ENCODE measurements at regions not wholly inside any gene's neighbourhood (a gene's known extent, or its start where the extent isn't known, plus 50 kb on each side); places are given as distances from the start of the nearest gene placed in this dataset.

GRCh38 chr11:129251067-129251466, 58.9 kb upstream of the ARHGAP32 start:
- TF ChIP-seq CTCF (IDR thresholded peaks at IDR 0.05): no peak
- TF ChIP-seq EP300 (IDR thresholded peaks at IDR 0.05): no peak
- TF ChIP-seq POLR2A (IDR thresholded peaks at IDR 0.05): no peak
